Right lobe of liver (tissue), 4 donors: ENCODE measurements at regions not wholly inside any gene's neighbourhood (a gene's known extent, or its start where the extent isn't known, plus 50 kb on each side); places are given as distances from the start of the nearest gene placed in this dataset.

Experiments used
- CTCF ChIP-seq, 4 donors: fragments of 200-600 bp in 3 of 4; fragments of 450-650 bp in 1 of 4; IDR thresholded peaks; one replicate each; pipeline versions ENCODE4 v1.5.1 to v1.8.0; 2016 to 2022; ENCODE audit warnings: antibody characterized with exemption in 4 of 4, mild to moderate bottlenecking in 2 of 4
- POLR2A ChIP-seq: fragments of 450-650 bp; IDR thresholded peaks from one replicate; pipeline ENCODE4 v1.6.1; 2017; ENCODE audit warnings: antibody characterized with exemption, mild to moderate bottlenecking
- donor health status: DM: no; HTN: no; CAD: no.
- donor health status: DM: no; HTN: no; CAD: no.
- donor health status: DM: no; HTN: yes; CAD: no.

GRCh38 chr13:68124437-68125086 is 894.4 kb upstream of the PCDH9 start:
- no peak for TF ChIP-seq CTCF (IDR thresholded peaks at IDR 0.05)
- TF ChIP-seq POLR2A, result no peak
